Fibroblast of the conjunctiva (primary cell): ENCODE measurements at regions not wholly inside any gene's neighbourhood (a gene's known extent, or its start where the extent isn't known, plus 50 kb on each side); places are given as distances from the start of the nearest gene placed in this dataset.
"Not testable (repeated sequence)": the region's sequence is repeated elsewhere in the genome, so short reads cannot be mapped to it uniquely, and the experiment has no call there.

Experiments
- DNase-seq: peaks from one replicate; pipeline ENCODE4 v3.0.0-alpha.2; 2010; ENCODE audit warnings: low read depth

DNA sequence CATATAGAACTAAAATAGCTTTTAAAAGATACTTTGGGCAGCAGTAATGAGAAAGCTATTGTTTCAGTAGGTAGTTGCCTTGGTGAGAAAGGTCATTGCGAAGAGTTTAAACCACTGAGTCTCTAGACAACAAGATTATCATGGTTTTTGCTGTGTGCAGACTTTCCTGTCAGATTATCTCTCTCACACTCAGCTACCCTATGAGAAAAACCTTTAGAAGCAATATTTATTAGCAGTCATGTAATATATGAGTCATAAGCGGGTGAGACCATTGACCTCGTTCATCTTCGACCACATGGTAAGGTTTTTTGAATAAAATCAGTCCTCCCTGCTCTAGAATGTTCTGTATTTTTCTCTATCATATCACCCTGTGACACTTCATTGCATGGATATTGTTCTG is 59.9 kb downstream of the GPR65 start:
- DNase-seq, result no peak

DNA sequence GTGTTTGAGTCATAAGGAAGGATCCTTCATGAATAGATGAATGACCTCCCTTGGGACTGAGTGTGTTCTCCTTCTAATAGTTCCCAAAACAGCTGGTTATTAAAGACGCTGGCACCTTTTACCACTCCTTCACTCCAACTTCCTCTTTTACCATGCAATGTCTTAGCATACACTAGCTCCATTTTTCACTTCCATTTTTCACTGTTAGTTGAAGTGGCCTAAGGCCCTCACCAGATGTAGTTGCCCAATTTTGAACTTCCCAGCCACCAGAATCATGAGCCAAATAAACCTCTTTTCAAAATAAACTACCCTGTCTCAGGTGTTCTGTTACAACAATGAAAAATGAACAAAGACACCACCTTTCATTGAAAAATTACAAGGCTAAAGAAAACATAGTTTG is 64.7 kb downstream of the GPR65 start:
- no peak for DNase-seq

DNA sequence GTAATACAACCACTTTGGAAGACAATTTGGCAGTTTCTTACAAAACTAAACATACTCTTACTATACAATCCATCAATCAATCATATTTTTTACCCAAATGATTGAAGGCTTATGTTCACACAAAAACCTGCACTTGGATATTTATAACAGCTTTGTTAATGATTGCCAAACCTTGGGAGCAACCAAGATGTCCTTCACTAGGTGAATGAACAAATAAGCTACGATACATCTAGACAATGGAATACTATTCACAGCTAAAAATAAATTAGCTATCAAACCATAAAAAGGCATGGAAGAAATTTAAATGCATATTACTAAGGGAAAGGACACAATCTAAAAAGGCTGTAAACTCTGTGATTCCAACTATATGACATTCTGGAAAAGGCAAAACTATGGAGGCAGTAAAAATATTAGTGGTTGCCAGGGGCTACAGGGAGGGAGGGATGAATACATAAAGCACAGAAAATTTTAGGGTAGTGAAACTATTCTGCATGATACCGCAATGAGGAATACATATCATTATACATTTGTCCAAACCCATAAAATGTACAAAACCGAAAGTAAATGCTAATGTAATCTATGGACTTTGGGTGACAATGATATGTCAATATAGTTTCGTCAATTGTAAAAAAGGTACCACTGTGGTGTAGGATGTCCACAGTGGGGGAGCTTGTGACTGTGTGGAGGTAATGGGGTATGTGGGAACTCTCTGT is 70.5 kb downstream of the GPR65 start:
- DNase-seq, result no peak

DNA sequence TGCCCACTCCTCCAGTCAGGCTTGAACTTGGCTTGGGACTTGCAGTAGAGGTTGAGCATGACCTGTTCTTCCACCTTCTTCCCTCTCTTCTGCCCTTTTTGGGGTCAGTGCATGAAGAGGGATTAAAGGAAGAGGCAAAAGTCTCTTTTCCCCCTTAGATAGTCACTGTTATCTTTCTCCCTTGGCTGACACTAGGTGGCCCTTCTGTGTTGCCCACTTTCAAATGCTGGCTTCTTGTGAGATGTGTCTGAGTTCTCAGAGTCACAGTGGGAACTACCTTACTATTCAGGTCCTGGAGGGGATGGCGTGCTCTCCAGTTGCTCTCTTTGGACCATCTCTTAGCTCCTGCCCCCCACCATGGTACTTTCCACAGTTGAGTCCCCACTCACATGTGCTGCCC is 73.6 kb downstream of the GPR65 start:
- DNase-seq, result no peak

DNA sequence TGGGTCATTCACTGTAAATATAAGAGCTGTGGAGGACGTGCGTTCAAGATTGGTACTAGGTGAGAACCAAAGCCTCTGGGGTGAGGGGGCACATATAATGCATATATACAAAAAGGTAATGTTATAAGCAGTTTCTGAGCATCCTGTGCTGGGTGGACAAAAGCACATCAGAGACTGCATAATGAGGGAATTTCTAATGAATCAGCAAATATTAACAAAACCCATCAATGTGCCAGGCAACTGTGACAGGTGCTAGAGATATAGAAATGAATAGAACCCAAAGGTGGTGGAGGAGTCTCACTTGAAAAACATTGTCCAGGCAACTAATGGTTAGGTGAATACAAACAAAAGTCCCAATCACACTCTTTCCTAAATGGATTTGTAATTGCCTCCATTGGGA is 74.7 kb downstream of the GPR65 start:
- no peak for DNase-seq

DNA sequence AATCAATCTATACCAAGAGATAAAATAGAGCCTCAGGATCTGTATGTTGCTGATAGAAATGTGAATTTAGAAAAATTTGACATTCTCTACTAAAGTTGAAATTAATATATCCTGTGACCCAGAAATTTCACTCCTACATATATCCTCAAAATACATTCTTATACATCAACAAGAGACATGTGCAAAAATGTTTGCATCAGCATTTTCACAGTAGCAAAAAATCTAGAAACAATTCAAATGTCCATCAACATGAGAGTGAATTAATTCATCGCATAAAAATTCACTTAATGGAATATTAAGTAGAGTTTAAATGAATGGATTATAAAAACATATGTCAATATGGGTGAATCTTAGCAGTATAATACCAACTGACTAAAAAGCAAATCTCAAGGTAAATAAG is 80.8 kb downstream of the GPR65 start:
- no peak for DNase-seq

DNA sequence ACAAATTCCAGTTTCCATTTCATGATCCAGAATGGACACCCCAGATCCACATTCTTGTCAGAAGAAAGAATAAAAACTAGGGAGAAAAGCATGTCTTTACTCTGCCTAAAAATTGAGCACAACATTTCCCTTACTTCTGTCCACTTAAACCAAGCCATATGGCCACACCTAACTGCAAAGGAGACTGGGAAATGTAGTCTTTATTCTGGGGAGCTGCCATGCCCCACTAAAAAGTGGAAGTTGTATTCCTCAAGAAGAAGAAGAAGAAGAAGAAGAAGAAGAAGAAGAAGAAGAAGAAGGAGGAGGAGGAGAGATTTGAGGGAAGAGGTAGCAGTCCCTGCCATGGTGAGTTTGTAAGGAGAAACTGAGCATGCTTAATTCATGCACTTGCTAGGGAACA is 84.5 kb downstream of the GPR65 start:
- no peak for DNase-seq

DNA sequence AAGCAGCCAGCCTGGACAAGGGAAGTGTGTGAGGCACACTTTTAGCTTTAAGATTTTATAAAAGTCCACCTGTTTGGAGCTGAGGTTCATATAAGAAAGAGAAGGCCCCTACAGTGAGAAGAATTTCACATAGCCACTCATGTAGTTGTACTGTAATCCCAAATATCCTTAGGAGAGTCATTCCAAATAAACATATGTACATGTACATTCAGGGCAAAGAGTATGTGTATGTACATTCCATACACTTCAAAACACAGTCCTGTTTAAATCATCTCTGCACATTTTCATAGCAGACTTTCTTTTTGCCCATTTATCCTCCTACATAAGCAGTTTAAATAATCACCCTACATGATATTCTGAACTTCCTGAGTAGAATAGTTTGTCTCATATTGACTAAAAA is 87.6 kb downstream of the GPR65 start:
- no peak for DNase-seq

DNA sequence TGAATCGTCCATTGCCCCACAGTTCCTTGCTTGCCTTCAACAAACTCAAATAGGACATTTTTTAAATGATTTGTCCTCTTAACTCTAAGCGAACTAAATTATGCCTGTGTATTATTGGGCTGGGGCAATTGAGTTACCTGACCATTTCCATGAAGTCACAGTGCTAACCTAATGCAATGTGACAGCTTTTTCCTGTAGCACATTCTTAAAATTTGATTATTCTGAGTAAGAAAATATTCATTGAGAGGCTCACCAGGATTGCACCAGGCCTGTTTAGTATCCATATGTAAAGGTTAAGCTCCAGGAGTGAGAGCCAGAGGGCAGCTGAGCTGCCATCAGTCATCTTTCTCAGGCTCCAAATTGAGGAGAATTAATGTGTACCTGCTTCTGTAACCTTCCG is 90.9 kb downstream of the GPR65 start:
- DNase-seq, result no peak

DNA sequence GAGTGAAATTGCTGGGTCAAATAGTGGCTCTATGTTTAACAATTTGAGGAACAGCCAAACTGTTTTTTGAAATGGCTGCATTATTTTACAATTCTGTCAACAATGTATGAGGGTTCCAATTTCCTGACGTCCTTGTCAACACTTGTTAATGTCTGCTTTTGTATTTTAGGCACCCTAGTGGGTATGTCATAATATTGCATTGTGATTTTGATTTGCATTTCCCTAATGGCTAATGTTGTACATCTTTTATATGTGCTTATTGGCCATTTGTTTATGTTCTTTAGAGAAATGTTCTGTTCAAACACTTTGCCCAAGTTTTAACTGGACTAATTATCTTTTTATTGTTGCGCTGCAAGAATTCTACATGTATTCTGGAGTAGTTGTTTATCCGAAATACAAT is 93.2 kb downstream of the GPR65 start:
- no peak for DNase-seq

DNA sequence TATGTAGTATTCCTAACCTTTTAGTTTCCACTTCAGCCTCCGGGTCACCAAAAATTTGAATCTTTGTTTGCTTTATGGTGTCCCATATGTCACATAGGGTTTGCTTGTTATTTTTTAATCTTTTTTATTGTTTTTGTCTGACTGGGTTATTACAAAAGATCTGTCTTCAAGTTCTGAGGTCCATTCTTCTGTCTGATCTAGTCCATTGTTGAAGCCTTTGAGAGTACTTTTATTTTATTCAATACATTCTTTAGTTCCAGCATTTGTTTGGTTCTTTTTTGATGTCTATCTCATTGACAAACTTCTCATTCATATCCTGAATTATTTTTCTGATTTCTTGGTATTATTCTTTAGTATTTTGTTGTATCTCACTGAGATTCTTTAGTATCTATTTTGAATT is 99.8 kb downstream of the GPR65 start:
- no peak for DNase-seq

DNA sequence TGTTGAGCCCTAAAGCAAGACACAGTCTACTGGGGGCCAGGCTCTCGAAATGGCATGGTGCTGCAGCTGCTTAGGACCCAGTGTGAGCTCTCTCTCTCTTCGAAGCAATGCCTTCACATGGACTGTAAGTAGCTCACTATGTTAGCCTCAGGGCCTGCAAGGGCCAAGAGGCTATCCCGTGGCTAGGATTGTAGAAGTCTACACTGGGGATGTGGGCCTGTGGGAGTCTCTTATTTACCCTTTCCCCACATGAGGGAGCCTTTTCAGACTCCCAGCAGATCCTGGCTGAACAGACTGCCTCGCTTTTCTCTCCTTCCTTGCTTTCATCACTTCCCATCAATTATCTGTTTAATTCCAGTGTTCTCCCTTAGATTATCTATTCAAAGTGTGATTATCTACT is 101.4 kb downstream of the GPR65 start:
- DNase-seq, result no peak

DNA sequence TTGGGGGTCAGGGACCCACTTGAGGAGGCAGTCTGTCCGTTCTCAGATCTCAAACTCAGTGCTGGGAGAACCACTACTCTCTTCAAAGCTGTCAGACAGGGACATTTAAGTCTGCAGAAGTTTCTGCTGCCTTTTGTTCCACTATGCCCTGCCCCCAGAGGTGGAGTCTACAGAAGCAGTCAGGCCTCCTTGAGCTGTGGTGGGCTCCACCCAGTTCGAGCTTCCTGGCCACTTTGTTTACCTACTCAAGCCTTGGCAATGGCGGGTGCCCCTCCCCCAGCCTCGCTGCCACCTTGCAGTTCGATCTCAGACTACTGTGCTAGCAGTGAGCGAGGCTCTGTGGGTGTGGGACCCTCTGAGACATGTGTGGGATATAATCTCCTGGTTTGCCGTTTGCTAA is 122.7 kb downstream of the GPR65 start:
- DNase-seq, result not testable (repeated sequence)

DNA sequence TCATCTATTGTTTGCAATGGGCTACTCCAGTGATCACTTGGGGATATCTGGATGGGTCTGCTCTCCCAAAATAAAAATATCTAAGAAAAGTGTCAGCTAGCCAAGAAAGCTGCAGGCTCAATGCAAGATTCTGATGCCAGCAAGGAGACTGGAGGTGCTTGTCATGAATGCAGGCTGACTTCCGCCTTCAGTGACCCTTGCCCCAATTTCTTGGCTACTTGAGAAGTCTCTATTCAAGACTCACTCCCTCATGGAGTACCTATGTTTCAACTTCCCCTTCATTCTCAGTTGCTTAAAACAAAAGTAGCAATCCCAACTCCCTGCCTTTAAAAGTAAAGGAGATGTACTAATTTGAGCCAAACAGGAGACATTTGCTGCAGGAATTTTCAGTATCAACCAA is 123.9 kb downstream of the GPR65 start:
- no peak for DNase-seq

DNA sequence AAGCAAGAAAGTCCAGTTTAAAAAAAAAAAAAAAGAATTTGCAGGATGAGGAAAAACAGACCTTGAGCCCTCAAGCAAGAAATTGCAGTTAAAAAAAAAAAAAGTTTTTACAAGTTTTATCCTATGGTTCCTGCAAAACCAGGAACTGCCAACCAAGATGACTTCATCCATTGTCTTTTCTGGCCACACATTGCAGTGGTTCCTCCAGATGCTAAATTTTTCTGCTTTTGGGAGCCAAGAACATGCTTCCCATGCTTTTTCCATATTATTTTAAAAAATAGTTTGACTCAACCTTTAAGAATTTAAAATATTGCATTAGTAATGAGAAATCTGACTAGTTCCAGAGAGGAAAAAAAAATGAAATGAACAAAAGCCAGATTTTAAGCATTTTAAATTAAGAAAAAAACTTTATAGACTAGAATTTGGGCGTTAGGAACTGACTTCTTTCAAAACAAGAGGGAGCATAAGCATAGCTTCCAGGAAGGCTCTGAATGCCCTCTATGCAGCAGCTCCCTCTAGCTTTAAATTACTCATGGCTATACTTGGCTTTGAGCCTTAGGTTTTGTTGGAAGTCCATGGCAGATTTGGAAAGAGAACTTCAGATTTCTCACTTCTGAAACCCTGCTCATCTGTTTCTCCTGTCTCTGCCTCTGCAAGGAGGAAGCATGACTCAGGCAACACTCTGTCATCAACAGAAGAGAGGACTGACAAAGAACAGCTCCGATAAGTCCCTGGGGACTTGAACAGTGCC is 124.5 kb downstream of the GPR65 start:
- DNase-seq, result peak; percentile 0

DNA sequence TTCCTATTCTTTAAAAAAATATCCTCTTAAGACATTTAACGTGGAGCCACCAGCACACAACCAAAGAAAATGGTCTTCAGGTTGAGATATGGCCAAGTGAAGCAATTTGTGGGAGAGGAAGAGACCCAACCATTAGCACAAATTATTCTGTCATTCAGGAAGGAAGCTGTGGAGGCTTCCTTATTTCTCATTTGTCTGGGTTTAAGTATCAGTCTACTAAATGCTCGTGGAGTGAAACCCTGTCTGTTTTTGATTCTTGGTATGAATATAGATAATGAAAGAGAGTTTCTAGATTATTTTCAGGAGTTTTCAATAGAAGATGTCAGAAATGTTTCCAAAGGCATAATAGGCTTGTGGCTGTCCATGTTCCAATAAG is 125.1 kb downstream of the GPR65 start:
- no peak for DNase-seq
